ENCODE measurements at regions not wholly inside any gene's neighbourhood (a gene's known extent, or its start where the extent isn't known, plus 50 kb on each side); places are given as distances from the start of the nearest gene placed in this dataset.

DNA sequence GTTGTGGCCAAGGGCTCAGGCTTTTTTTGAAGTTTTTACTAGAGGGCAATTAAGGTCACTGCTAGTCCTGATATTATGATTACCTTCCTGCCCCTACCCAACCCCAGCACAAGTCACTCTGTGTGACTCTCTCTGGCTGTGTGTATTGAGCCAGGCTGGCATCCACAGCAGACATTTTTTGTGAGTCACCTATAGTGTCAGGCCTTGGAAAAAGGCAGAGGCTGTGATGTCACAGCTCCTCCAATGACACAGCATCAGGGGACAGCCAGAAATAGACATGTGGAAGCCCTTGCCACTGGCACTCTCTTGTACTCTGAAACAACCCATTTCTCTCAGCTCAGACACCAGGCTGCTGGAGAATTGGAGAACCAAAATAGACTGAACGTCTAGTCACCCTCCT, 145.4 kb downstream of the NMUR2 start (continued):
- TF ChIP-seq EP300 (IDR thresholded peaks at IDR 0.05; ENCODE audit: borderline replicate concordance in 1 of 2, control insufficient read depth in 1 of 2, low read depth in 2 of 2, low read length in 2 of 2) (no peak), SREBF1 (IDR thresholded peaks at IDR 0.05; ENCODE audit: low read length) (no peak), RCOR1 (conservative IDR thresholded peaks at IDR 0.05; ENCODE audit: low read depth, low read length) (no peak), PML (IDR thresholded peaks at IDR 0.05; ENCODE audit: low read length) (no peak), POLR2AphosphoS5 (IDR thresholded peaks at IDR 0.05; ENCODE audit: low read length) (no peak), SMARCA5 (IDR thresholded peaks at IDR 0.05) (no peak), SMC3 (IDR thresholded peaks at IDR 0.05; ENCODE audit: borderline replicate concordance, low read length) (no peak), CEBPB (IDR thresholded peaks at IDR 0.05; ENCODE audit: borderline replicate concordance in 1 of 2, low read depth in 2 of 2, low read length in 2 of 2) (no peak), EGR1 (IDR thresholded peaks at IDR 0.05; ENCODE audit: borderline replicate concordance in 1 of 2, low read depth in 2 of 2, low read length in 2 of 2) (no peak), YY1 (IDR thresholded peaks at IDR 0.05; ENCODE audit: low read depth, low read length) (no peak)

DNA sequence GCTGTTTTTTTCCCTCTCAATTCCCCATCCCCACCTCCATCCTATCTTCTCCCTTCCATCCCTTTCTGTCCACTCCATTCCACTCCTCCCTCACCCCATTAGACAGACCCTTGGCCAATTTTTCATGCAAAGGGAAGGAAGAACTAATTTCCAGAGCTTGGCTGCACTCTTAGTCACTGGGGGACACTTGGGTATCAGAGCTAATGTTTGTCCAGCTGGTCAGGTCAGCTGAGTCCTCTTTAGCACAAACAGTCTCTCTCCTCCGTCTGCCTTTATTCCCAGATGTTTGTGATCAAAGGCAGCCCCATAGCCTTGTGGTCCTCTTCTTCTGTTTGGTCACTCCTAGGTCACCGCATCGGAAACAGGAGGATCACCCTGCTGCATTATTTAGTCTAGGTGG, 148.5 kb downstream of the NMUR2 start:
- in situ Hi-C loops (cut with MboI) (no loop called here), intact Hi-C loops (cut with micrococcal nuclease; ENCODE audit: unreplicated experiment) (no loop called here)
- Histone ChIP-seq H3K27me3 (replicated peaks in 1 of 2; ENCODE audit: control insufficient read depth in 2 of 2, insufficient read depth in 2 of 2, low read length in 1 of 2) (no peaks in the 10 kb centered on the region; a peak in 1 of 4 replicates), H4K20me1 (ENCODE audit: control insufficient read depth, insufficient read depth) (no peaks in the 10 kb centered on the region), H3K36me3 (ENCODE audit: control insufficient read depth in 2 of 2, insufficient read depth in 2 of 2, low read length in 1 of 2) (no peaks in the 10 kb centered on the region), H3K4me2 (ENCODE audit: control insufficient read depth, insufficient read depth) (no peak overlapping the region), H3K4me3 (no peak overlapping the region), H3K27ac (ENCODE audit: control insufficient read depth, insufficient read depth) (no peak overlapping the region), H3K79me2 (ENCODE audit: control insufficient read depth, insufficient read depth, low read length) (no peaks in the 10 kb centered on the region), H3K4me1 (ENCODE audit: control insufficient read depth, insufficient read depth, low read length) (no peaks in the 10 kb centered on the region), H3K9me3 (replicated peaks; ENCODE audit: control insufficient read depth, insufficient read depth, low read length) (no peaks in the 10 kb centered on the region), H3K9ac (ENCODE audit: control insufficient read depth, insufficient read depth, low read length) (no peak overlapping the region), H2AFZ (ENCODE audit: control insufficient read depth, low read depth, low read length) (no peak overlapping the region)
- ChIA-PET POLR2A (no interaction called here), CTCF (interaction anchor here (1.0 kb wide), 1 partner anchor 8 kb away, joined by 5 read pairs; no protein-coding TSS in a partner anchor), RAD21 (ENCODE audit: unreplicated experiment) (no interaction called here), SMC1A (ENCODE audit: uncharacterized antibody, unreplicated experiment) (no interaction called here)
- WGBS (ENCODE audit: insufficient coverage, insufficient replicate concordance, low lambda C conversion rate, missing lambda C conversion rate): 34% methylated on average over 3 of the region's 3 CpGs
- BruUV-seq (replicated peaks): no TSS peak
- TF ChIP-seq RAD21 (IDR thresholded peaks at IDR 0.05; ENCODE audit: insufficient read depth, low read depth, low read length) (no peak), JUND (IDR thresholded peaks at IDR 0.05; ENCODE audit: low read depth, low read length) (no peak), NFYB (IDR thresholded peaks at IDR 0.05; ENCODE audit: insufficient read depth, low read depth, low read length) (no peak), MXI1 (IDR thresholded peaks at IDR 0.05; ENCODE audit: low read depth, low read length) (no peak), MTA3 (IDR thresholded peaks at IDR 0.05; ENCODE audit: borderline replicate concordance, low read length) (no peak), RUNX3 (IDR thresholded peaks at IDR 0.05; ENCODE audit: low read length) (no peak), ZBED1 (IDR thresholded peaks at IDR 0.05; ENCODE audit: borderline replicate concordance) (no peak)
- TF ChIP-seq, protein P1, sequence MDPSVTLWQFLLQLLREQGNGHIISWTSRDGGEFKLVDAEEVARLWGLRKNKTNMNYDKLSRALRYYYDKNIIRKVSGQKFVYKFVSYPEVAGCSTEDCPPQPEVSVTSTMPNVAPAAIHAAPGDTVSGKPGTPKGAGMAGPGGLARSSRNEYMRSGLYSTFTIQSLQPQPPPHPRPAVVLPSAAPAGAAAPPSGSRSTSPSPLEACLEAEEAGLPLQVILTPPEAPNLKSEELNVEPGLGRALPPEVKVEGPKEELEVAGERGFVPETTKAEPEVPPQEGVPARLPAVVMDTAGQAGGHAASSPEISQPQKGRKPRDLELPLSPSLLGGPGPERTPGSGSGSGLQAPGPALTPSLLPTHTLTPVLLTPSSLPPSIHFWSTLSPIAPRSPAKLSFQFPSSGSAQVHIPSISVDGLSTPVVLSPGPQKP (IDR thresholded peaks at IDR 0.05; ENCODE audit: low read depth, low read length): no peak
- TF ChIP-seq, protein P2, sequence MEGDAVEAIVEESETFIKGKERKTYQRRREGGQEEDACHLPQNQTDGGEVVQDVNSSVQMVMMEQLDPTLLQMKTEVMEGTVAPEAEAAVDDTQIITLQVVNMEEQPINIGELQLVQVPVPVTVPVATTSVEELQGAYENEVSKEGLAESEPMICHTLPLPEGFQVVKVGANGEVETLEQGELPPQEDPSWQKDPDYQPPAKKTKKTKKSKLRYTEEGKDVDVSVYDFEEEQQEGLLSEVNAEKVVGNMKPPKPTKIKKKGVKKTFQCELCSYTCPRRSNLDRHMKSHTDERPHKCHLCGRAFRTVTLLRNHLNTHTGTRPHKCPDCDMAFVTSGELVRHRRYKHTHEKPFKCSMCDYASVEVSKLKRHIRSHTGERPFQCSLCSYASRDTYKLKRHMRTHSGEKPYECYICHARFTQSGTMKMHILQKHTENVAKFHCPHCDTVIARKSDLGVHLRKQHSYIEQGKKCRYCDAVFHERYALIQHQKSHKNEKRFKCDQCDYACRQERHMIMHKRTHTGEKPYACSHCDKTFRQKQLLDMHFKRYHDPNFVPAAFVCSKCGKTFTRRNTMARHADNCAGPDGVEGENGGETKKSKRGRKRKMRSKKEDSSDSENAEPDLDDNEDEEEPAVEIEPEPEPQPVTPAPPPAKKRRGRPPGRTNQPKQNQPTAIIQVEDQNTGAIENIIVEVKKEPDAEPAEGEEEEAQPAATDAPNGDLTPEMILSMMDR (IDR thresholded peaks at IDR 0.05 in 2 of 3, conservative IDR thresholded peaks at IDR 0.05 in 1 of 3; ENCODE audit: control insufficient read depth in 2 of 3, extremely low read depth in 1 of 3, insufficient read depth in 1 of 3, low read depth in 3 of 3, low read length in 3 of 3): no peak
- TF ChIP-seq, protein P3, sequence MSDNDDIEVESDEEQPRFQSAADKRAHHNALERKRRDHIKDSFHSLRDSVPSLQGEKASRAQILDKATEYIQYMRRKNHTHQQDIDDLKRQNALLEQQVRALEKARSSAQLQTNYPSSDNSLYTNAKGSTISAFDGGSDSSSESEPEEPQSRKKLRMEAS (IDR thresholded peaks at IDR 0.05; ENCODE audit: low read depth, low read length): no peak
- DNase-seq (ENCODE audit: low read depth, low spot score) (no peak), ATAC-seq (no peak), FAIRE-seq (no peak)
